GM23338 (cell line): ENCODE measurements at regions not wholly inside any gene's neighbourhood (a gene's known extent, or its start where the extent isn't known, plus 50 kb on each side); places are given as distances from the start of the nearest gene placed in this dataset.
A peak's percentile ranks its signal among the peaks of the same experiment; 100 is the strongest.

Experiments
- ATAC-seq: fragments of 200-7000 bp; cut with Tn5 transposase; 3 replicates; pipeline ENCODE4 v1.9.1; 2020
- DNase-seq: peaks from one replicate; pipeline ENCODE4 v3.0.0-alpha.2; 2015; ENCODE audit warnings: low spot score
- H2AFZ ChIP-seq: fragments of 200-600 bp; sonication (generic); 2 replicates; pipeline ENCODE4 v1.8.0; 2016; ENCODE audit warnings: antibody characterized with exemption, mild to moderate bottlenecking, moderate library complexity
- H3F3A ChIP-seq: fragments of 200-600 bp; sonication (generic); replicated peaks from 2 replicates; pipeline ENCODE4 v1.8.0; 2017; ENCODE audit warnings: antibody characterized with exemption, mixed run types, low read depth
- H3K27ac ChIP-seq: fragments of 200-600 bp; sonication (generic); 2 replicates; pipeline ENCODE4 v1.6.1; 2016; ENCODE audit warnings: low read depth
- H3K27me3 ChIP-seq: fragments of 200-600 bp; sonication (generic); 2 replicates; pipeline ENCODE4 v1.8.0; 2016; ENCODE audit warnings: mild to moderate bottlenecking, mixed run types, moderate library complexity; ENCODE audit not compliant: insufficient read depth
- H3K36me3 ChIP-seq: fragments of 200-600 bp; sonication (generic); 2 replicates; pipeline ENCODE4 v1.8.0; 2016; ENCODE audit warnings: mild to moderate bottlenecking; ENCODE audit not compliant: insufficient read depth
- H3K4me1 ChIP-seq: fragments of 200-600 bp; sonication (generic); 2 replicates; pipeline ENCODE4 v1.8.0; 2016; ENCODE audit warnings: mild to moderate bottlenecking, moderate library complexity; ENCODE audit not compliant: insufficient read depth
- H3K4me2 ChIP-seq: fragments of 200-600 bp; sonication (generic); 2 replicates; pipeline ENCODE4 v1.7.1; 2017; ENCODE audit warnings: mixed run types
- H3K4me3 ChIP-seq: fragments of 200-600 bp; sonication (generic); 2 replicates; pipeline ENCODE4 v1.6.1; 2016; ENCODE audit warnings: mixed run types
- H3K79me2 ChIP-seq: fragments of 200-600 bp; sonication (generic); replicated peaks from 2 replicates; pipeline ENCODE4 v1.8.0; 2017; ENCODE audit warnings: mild to moderate bottlenecking; ENCODE audit not compliant: insufficient read depth
- H3K9me2 ChIP-seq: fragments of 200-600 bp; sonication (generic); 2 replicates; pipeline ENCODE4 v1.8.0; 2017; ENCODE audit not compliant: insufficient read depth
- H4K20me1 ChIP-seq: fragments of 200-600 bp; sonication (generic); replicated peaks from 2 replicates; pipeline ENCODE4 v1.8.0; 2017; ENCODE audit warnings: mild to moderate bottlenecking; ENCODE audit not compliant: insufficient read depth
- H3K27ac Mint-ChIP-seq: 2 replicates; pipeline ENCODE4 v1.8.0; 2020; ENCODE audit warnings: inconsistent platforms, mild to moderate bottlenecking, moderate library complexity, mixed read lengths
- H3K27me3 Mint-ChIP-seq: 3 replicates; pipeline ENCODE4 v1.8.0; 2022; ENCODE audit warnings: low read depth, mild to moderate bottlenecking, moderate library complexity, mixed read lengths, inconsistent platforms; ENCODE audit not compliant: insufficient read depth, poor library complexity
- H3K36me3 Mint-ChIP-seq: 3 replicates; pipeline ENCODE4 v1.8.0; 2021; ENCODE audit warnings: low read depth, mild to moderate bottlenecking, inconsistent platforms, moderate library complexity, mixed read lengths
- H3K4me1 Mint-ChIP-seq: 3 replicates; pipeline ENCODE4 v1.8.0; 2020; ENCODE audit warnings: mild to moderate bottlenecking, inconsistent platforms, mixed read lengths
- H3K4me3 Mint-ChIP-seq: 3 replicates; pipeline ENCODE4 v1.8.0; 2021; ENCODE audit warnings: moderate library complexity, mild to moderate bottlenecking, inconsistent platforms, mixed read lengths
- H3K9me3 Mint-ChIP-seq: 3 replicates; pipeline ENCODE4 v1.8.0; 2020; ENCODE audit warnings: moderate library complexity, mild to moderate bottlenecking, inconsistent platforms, mixed read lengths
- EZH2 ChIP-seq: fragments of 200-600 bp; sonication (generic); IDR thresholded peaks from one replicate; pipeline ENCODE4 v1.8.0; 2017; ENCODE audit warnings: antibody characterized with exemption, mild to moderate bottlenecking, low read depth; ENCODE audit not compliant: unreplicated experiment
- POLR2AphosphoS5 ChIP-seq: IDR thresholded peaks from 2 replicates; pipeline ENCODE4 v1.6.1; 2016; ENCODE audit warnings: antibody characterized with exemption, low read depth
- STAT1 ChIP-seq: IDR thresholded peaks from one replicate; pipeline ENCODE4 v1.6.1; 2016; ENCODE audit warnings: antibody characterized with exemption; ENCODE audit not compliant: unreplicated experiment
- ZNF114 ChIP-seq: fragments of 250-450 bp; sonication (Bioruptor Pico); IDR thresholded peaks from 2 replicates; pipeline ENCODE4 v1.5.0; 2020; ENCODE audit warnings: mild to moderate bottlenecking, moderate library complexity
- TF ChIP-seq, protein P1 (sequence below): fragments of 250-450 bp; sonication (Bioruptor Pico); IDR thresholded peaks from 2 replicates; pipeline ENCODE4 v1.5.0; 2020; ENCODE audit warnings: mild to moderate bottlenecking, moderate library complexity
- TF ChIP-seq, protein P2 (sequence below): IDR thresholded peaks from 2 replicates; pipeline ENCODE4 v1.6.1; 2016; ENCODE audit warnings: antibody characterized with exemption
- TF ChIP-seq, protein P3 (sequence below), 2 experiments: fragments of 200-600 bp in 1 of 2; sonication (generic) in 1 of 2; conservative IDR thresholded peaks; 2 replicates each; pipeline versions ENCODE4 v1.5.1 to v1.6.1; 2016 to 2017; ENCODE audit warnings: antibody characterized with exemption in 2 of 2, low read depth in 2 of 2, mild to moderate bottlenecking in 2 of 2, moderate library complexity in 1 of 2

DNA sequence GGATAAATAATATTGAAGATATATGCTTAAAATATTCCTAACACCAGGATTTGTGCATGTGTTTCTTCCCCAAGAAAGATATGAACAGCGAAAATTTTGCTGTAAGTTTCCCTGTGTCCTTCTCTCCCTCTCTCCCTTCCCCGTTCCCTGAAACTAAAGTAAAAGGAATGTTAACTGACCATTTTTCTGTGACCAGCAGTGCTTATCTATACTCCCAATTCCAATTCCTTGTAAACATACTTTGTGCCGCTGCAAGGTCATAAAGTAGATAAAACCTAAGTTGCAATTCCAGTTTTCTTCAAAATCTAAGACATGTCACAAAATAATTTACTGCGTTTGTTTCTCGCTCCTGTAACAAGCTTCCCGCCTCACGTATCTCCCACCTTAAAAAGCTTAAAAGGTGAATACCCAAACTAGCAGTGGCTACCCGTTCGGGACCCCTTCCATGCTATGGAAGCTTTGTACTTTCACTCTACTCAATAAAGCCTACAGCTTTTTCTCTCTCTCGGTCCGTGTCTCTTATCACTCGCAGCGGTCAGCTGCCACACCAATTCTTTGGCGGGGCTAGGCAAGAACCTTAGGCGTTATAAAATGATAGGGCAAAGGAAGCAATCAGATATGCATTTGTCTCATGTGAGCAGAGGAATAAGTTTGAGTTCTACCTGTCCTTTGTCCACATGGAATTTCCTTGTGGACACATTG, 1798.0 kb downstream of the EFNA5 start (continued):
- TF ChIP-seq, protein P1, sequence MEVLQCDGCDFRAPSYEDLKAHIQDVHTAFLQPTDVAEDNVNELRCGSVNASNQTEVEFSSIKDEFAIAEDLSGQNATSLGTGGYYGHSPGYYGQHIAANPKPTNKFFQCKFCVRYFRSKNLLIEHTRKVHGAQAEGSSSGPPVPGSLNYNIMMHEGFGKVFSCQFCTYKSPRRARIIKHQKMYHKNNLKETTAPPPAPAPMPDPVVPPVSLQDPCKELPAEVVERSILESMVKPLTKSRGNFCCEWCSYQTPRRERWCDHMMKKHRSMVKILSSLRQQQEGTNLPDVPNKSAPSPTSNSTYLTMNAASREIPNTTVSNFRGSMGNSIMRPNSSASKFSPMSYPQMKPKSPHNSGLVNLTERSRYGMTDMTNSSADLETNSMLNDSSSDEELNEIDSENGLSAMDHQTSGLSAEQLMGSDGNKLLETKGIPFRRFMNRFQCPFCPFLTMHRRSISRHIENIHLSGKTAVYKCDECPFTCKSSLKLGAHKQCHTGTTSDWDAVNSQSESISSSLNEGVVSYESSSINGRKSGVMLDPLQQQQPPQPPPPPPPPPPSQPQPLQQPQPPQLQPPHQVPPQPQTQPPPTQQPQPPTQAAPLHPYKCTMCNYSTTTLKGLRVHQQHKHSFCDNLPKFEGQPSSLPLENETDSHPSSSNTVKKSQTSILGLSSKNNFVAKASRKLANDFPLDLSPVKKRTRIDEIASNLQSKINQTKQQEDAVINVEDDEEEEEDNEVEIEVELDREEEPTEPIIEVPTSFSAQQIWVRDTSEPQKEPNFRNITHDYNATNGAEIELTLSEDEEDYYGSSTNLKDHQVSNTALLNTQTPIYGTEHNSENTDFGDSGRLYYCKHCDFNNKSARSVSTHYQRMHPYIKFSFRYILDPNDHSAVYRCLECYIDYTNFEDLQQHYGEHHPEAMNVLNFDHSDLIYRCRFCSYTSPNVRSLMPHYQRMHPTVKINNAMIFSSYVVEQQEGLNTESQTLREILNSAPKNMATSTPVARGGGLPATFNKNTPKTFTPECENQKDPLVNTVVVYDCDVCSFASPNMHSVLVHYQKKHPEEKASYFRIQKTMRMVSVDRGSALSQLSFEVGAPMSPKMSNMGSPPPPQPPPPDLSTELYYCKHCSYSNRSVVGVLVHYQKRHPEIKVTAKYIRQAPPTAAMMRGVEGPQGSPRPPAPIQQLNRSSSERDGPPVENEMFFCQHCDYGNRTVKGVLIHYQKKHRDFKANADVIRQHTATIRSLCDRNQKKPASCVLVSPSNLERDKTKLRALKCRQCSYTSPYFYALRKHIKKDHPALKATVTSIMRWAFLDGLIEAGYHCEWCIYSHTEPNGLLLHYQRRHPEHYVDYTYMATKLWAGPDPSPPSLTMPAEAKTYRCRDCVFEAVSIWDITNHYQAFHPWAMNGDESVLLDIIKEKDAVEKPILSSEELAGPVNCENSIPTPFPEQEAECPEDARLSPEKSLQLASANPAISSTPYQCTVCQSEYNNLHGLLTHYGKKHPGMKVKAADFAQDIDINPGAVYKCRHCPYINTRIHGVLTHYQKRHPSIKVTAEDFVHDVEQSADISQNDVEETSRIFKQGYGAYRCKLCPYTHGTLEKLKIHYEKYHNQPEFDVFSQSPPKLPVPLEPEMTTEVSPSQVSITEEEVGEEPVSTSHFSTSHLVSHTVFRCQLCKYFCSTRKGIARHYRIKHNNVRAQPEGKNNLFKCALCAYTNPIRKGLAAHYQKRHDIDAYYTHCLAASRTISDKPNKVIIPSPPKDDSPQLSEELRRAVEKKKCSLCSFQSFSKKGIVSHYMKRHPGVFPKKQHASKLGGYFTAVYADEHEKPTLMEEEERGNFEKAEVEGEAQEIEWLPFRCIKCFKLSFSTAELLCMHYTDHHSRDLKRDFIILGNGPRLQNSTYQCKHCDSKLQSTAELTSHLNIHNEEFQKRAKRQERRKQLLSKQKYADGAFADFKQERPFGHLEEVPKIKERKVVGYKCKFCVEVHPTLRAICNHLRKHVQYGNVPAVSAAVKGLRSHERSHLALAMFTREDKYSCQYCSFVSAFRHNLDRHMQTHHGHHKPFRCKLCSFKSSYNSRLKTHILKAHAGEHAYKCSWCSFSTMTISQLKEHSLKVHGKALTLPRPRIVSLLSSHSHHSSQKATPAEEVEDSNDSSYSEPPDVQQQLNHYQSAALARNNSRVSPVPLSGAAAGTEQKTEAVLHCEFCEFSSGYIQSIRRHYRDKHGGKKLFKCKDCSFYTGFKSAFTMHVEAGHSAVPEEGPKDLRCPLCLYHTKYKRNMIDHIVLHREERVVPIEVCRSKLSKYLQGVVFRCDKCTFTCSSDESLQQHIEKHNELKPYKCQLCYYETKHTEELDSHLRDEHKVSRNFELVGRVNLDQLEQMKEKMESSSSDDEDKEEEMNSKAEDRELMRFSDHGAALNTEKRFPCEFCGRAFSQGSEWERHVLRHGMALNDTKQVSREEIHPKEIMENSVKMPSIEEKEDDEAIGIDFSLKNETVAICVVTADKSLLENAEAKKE (CRISPR knock-in tag): no peak
- TF ChIP-seq STAT1: no peak
- no peak for TF ChIP-seq POLR2AphosphoS5
- no peak for TF ChIP-seq EZH2
- no peak for TF ChIP-seq ZNF114

DNA sequence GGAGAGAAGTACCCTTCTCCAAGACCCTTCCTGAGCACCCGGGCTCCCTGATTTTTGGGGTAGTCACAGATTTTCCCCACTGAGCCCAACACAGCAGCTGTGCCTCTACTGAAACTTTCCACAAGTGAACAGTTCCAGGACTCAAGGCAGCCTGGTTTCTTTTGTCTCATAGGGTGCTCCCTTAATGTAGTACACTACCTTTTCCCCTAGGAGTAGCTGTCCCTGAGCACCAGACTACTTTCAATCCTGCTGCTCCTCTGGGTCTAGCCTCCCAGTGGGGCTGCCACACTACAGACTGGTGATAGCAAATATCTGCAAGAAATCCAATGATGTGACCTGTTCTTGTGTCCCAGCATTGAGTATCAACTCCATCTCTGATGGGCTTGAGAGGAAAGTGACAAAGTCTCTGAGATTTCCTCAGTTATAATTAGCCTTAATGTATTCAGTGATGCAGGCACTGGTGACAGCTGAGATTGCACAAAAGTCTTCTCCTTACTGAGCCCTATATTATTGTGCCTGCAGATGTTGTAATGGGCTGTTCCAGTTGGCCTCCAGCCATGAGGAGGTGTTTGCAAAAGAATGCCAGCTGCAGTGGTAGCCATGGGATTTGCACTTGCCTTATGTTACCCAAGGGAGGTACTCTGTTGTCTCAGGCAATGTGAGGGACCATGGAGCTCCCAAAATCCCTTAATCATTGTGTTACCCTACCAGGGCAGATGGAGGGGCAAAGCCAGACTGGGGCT, 1802.5 kb downstream of the EFNA5 start:
- Histone ChIP-seq H2AFZ (no peak overlapping the region), H3K9me2 (peaks cover 6% of the 10 kb centered on the region; the same call in 1 of the 2 replicates), H3F3A (no peaks in the 10 kb centered on the region), H3K4me2 (no peak overlapping the region), H3K79me2 (no peaks in the 10 kb centered on the region), H3K4me3 (no peak overlapping the region), H3K36me3 (no peaks in the 10 kb centered on the region), H3K27me3 (no peaks in the 10 kb centered on the region), H3K4me1 (no peaks in the 10 kb centered on the region), H3K27ac (no peak overlapping the region), H4K20me1 (no peaks in the 10 kb centered on the region)
- TF ChIP-seq, protein P2, sequence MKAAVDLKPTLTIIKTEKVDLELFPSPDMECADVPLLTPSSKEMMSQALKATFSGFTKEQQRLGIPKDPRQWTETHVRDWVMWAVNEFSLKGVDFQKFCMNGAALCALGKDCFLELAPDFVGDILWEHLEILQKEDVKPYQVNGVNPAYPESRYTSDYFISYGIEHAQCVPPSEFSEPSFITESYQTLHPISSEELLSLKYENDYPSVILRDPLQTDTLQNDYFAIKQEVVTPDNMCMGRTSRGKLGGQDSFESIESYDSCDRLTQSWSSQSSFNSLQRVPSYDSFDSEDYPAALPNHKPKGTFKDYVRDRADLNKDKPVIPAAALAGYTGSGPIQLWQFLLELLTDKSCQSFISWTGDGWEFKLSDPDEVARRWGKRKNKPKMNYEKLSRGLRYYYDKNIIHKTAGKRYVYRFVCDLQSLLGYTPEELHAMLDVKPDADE: no peak
- TF ChIP-seq, protein P3, sequence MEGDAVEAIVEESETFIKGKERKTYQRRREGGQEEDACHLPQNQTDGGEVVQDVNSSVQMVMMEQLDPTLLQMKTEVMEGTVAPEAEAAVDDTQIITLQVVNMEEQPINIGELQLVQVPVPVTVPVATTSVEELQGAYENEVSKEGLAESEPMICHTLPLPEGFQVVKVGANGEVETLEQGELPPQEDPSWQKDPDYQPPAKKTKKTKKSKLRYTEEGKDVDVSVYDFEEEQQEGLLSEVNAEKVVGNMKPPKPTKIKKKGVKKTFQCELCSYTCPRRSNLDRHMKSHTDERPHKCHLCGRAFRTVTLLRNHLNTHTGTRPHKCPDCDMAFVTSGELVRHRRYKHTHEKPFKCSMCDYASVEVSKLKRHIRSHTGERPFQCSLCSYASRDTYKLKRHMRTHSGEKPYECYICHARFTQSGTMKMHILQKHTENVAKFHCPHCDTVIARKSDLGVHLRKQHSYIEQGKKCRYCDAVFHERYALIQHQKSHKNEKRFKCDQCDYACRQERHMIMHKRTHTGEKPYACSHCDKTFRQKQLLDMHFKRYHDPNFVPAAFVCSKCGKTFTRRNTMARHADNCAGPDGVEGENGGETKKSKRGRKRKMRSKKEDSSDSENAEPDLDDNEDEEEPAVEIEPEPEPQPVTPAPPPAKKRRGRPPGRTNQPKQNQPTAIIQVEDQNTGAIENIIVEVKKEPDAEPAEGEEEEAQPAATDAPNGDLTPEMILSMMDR (conservative IDR thresholded peaks at IDR 0.05; ENCODE audit: low read depth in 2 of 2): peak; percentile 14 to 24; a peak in 2 of 4 replicates
- Mint-ChIP-seq H3K27me3 (no peaks in the 10 kb centered on the region), H3K36me3 (peaks cover 6% of the 10 kb centered on the region; the same call in 1 of the 3 replicates), H3K27ac (no peak overlapping the region), H3K4me1 (no peaks in the 10 kb centered on the region), H3K4me3 (no peak overlapping the region), H3K9me3 (peaks cover 7% of the 10 kb centered on the region; the same call in 2 of the 3 replicates)
- DNase-seq (peak; percentile 18), ATAC-seq (peak; percentile 45; the same call in 2 of the 3 replicates)
